ENCODE measurements at regions not wholly inside any gene's neighbourhood (a gene's known extent, or its start where the extent isn't known, plus 50 kb on each side); places are given as distances from the start of the nearest gene placed in this dataset.
"Not testable (repeated sequence)": the region's sequence is repeated elsewhere in the genome, so short reads cannot be mapped to it uniquely, and the experiment has no call there.

DNA sequence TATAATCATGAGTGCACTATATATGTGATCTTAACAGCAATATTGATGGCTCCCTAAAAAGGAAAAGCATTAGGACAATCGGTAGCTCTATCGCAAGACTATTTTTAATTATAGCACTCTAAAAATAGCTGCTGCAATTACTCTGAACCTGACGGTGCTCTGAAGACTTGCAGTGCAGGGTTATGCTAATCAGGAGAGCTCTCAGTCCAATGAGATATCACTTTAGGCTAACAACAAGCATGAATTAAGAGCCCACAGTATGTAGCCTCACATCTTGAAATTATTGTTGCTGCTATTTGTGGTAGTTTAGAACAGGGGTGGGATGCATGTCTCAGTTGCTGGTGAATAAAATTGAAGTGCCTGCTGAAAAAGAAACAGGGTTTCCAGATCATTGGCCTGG is 515.8 kb upstream of the AKR1E2 start:
- DNase-seq (ENCODE audit: low spot score): no peak

DNA sequence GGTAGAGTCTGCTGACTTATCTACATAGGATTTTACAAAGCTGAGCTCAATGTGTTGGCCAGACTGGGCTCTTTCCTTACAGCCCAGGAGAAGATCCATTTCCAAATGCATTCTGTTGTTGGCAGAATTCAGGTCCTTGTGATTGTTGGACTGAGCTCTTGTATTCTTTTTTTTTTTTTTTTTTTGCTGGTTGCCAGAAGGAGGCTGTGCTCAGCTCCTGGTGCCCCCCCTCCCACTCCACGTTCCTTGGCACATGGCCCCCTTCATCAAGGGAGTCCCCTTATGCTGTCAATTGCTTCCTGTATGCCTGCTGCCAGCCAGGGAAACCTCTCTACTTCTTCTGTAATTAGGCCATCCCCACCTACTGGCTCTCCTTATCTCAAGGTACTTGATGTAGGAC is 518.1 kb upstream of the AKR1E2 start:
- no peak for DNase-seq (ENCODE audit: low spot score)

DNA sequence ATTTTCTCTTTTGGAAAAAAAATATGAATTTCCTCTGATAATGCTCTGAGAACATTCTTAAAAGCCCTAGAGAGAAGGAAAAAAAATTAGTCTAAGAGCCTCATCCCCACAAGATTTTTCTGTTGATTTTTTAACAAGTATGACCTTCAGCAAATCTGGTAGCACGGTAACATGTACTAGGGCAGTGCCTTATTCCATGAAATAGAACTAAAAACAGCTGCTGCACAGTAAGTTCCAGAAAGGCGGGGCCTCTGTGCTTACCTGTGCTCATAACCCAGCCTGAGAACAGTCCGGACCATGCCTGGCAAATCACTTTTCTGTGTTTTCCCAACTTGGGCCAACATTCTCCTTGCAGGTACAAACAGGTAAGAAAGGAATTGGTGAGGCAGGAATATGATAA is 519.1 kb upstream of the AKR1E2 start:
- DNase-seq (ENCODE audit: low spot score): no peak

DNA sequence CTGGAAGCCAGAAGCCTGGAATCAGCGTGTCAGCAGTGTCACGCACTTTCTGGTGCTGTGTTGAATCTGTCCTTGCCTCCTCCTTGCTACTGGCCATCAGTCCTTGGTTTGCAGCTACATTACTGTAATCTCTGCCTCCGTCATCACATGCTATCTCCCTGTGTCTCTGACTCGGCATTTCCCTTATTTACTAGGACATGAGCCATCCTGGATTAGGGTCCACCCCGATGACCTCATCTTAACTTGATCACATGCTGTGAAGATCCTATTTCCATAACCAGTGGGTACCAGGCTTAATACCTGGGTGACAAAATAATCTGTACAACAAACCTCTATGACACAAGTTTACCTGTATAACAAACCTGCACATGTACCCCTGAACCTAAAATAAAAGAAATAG is 518.0 kb upstream of the KLF6 start:
- DNase-seq (ENCODE audit: low spot score): no peak

DNA sequence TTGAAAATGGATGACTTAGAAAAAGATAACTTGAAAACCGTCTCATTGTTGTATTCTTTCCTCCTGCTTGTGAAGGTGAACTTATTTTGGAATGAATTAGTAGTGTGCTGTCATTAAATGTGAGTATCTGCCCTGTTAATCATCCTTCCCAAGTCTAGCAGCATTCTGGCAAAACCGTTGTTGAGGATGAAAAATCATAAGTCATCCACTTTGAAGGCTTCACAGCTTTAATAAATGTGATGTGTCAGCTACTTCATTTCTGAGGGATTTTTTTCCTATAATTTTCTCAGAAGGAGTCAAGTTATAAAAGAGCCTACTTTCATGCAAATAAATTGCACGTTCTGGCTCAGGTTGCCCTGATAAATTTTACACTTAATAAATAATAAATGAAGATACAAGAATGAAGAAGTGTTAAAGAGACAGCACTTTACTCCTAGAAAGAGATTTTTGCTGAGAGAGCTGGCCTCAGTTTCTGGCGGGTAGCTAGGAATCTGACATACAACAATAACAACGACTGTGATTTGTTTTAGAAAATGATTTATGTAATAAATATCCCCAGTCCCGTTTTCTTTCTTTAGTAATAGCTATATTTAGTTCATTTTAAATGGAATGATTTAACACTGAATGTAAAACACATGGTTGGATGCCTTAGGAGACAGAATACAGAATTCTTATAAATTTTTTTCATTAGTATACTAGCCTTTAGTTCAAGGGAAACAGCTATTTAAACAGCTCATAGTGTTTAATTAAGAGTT is 516.5 kb upstream of the KLF6 start:
- no peak for DNase-seq (ENCODE audit: low spot score)

DNA sequence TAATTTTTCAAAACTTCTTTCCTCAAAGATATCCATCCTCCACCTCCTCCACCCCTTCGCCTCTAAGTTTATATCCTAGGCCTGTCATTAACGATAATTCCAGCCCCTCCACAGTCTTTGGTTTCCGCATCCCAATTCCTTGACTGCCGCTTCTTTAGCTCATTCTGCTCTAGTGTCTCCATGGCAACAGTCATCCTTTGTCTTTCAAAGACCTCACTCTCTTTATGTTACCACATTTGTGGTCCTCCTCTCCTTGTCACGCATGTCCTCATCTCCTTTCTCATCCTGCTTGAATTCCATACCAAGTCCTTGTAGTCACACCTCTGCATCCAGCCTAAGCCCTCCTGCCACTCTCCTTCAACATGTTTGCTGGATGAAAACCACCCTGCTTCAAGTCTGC is 511.2 kb upstream of the KLF6 start:
- DNase-seq (ENCODE audit: low spot score): no peak

DNA sequence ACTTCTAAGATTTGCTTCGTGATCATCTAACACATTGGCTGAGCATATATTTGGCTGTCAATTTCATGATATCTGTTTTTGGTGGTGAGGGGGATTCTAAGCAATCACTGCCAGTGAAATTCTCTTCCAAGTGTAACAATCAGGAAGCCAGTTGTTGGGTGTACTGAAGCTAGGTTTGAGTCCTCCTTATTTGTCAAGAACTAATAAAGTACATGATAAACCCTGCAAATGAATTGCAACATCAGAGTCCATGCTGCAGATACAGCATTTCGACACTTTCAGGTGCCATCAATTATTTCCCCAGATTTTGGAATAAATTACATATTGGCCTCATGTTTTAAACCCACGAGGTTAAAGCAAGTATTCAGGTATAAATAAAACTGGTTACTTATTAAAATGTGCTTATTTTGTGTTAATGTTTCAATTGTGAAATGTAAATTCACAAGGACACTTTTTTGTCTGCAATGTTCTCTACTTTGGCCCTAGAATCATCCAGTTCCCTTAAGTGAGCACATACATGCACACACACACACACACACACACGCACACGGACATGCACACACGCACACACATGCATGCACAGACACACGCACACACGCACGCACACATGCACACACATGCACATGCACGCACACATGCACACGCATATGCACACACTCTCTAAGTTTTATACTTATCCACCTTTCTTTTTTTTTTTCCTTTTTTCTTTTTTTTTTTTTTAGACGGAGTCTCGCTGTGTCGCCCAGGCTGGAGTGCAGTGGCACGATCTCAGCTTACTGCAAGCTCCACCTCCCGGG is 510.2 kb upstream of the KLF6 start:
- no peak for DNase-seq (ENCODE audit: low spot score)

DNA sequence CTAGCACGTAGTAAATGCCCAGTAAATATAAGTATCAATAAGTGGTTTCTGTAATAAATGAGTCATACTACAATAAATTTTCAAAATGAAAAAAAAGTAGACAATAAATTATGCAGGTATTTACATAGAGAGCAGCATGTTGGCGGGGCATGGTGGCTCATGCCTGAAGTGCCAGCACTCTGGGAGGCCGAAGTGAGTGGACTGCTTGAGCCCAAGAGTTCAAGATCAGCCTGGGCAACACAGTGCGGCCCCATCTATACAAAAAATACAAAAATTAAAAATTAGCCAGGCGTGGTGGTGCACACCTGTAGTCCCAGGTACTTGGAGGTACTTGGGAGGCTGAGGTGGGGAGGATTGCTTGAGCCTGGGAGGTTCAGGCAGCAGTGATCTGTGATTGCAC is 509.3 kb upstream of the KLF6 start:
- DNase-seq (ENCODE audit: low spot score): no peak

DNA sequence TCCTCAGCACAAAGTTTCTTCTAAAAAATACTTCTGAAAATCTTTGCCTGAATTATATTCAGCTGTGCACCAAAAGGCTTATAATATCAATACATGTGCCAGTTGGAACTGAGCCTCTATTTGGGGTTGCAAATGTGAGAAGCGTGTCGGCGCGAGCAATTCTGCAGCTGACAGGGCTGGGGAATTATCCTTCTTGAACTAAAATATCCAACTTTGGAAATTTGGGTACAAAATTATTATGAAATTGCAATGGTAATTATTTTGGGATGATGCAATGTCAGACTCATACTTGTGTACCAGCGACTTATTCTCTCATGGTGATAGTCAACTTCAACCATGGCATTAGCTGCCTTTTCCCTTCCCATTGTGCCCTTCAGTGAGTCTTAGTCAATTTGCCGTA is 507.0 kb upstream of the KLF6 start:
- no peak for DNase-seq (ENCODE audit: low spot score)

DNA sequence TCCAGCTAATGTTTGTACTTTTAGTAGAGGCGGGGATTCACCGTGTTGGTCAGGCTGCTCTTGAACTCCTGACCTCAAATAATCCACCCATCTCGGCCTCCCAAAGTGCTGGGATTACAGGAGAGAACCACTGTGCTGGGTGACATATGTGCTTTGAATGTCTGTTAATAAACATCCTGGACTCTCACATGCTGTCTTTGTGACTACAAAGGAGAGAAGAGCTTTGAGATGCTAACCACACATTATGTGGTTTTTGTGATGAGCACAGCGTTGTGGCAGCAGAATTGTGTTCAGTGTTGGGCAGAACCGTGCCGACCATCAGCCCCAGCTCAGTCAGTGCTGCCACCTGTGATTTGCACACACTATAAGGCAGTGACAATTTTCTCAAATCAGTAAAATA is 500.1 kb upstream of the KLF6 start:
- DNase-seq (ENCODE audit: low spot score): no peak

DNA sequence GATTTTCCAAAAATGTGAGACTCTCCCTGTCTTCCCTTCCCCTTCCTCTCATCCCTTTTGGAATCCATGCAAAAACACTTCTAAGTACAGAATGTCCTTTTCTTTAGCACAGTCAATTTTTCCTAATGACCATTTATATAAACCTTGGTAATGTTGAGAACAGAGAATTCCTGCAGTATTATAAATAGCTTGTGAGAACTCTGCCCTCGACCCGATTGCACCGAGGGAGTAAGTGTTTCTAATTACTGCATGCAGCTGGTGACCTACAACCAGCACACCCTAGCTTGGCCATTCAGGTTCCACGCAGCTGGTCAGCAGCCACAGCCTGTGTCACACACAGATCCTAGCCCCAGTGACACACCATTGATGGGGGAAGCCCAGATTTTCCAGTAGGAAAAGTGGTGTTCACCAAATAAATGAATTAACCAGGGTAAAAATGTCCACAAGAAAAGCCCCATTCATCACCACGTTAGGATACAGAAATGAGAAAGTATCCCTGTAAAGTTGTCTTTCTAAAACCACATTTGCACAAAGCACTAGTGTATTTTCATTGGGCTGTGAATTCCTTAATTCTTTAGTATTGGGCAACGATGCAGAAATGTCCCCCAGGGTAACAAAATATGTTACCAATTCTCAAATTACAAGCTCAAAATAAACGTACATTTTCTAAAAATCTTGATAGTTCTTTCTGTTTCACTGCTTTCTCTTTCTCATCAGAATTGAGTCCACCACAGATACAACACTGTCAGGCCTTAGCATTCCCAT is 499.0 kb upstream of the KLF6 start:
- DNase-seq (ENCODE audit: low spot score): no peak

DNA sequence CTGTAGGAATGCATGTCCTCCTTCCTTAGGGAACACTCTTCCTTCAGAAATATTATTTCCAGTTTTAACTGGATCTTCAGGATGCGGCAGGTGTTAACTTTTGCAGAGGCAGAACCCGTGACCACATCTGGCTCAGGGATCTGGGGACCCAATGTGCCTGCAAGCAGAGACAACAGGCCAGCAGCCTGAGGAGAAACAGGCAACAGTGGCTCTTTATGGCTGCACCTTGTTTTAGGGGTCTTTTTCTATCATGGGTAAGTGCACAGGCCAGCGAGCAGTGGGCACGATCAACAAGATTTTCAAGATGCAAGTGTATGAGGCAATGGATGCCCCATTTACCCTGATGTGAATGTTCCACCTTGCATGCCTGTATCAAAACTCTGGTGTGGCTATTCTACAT is 497.5 kb upstream of the KLF6 start:
- DNase-seq (ENCODE audit: low spot score): no peak

DNA sequence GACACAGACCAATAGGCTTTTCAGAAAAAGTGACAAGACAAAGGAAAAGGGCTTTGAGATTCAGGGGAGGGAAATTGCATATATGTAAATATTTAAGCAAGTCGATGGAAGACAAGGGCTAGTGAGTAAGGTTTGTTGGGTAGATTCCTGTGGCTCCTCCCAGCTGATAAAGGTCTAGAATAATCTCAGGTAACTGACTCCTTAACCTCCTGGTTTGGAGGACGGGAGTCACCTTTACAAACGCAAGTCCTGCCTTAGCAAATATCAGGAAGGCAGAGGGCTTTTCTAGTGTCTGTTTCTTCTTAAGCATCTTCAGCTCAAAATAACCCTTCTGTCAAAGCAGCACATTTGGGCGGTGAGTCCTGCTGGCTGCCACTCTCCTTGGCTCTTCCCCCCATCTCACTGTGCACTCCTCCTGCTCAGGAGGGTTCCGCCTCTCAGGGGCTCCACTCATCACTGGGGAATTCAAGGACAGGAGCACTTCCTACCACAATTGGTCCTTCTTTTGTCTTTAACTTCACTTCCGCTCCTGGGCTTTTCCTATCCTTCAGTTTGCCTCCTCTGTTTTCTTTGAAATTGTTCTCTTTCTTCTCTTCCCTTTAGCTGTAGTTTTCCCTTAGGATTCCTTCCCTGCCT is 496.3 kb upstream of the KLF6 start:
- DNase-seq (ENCODE audit: low spot score): no peak

DNA sequence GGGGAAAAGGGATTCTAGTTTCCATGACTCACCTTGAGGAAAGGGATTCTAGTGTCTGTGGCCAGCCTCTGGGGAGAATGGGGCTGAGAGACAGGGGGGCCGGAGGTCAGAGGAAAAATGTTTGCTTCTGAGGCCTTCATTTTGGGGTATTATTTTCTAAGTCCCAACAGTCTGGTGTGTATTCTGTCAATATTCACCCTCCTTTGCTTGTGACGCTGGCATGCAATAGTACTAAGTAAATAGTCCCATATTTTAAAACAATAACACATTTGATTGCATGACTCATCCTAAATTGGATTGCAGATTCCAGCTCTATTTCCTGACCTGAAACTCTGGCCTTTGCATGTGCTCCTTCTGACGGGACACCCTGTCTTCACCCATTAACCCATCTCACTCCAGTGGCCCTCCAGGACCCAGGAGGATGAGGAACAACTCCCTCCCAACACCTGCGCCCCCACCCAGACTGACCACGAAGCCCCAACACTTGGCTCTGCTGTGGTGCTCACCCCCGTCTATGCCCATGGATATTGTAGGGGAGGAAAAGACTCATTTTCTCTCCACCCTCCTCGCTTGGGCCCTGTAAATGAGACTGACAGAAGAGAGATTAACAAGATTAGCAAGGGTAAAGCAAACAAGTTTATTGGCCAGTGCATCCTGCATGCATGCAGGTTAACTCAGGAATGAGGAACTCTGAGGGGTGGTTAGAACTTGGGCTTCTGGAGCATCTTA is 495.6 kb upstream of the KLF6 start:
- DNase-seq (ENCODE audit: low spot score): peak; percentile 92

DNA sequence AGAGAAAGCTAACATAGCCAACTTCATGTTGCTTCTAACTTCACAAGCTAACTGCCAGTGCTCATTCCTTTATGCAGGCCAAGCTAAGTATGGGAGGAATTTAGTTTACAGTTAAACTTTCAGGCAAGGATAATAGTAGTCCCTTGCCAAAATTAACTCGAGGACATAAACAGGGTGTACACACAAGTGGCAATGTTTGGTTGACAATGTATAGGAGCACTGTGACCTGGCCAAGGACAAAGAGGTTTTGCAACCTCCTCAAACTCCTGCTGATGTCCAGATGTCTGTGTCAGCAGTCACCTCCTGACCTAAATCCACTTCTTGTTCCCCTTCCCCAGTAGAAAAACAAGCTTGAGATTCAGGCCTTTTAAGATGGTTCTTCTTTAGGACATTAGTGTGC is 494.6 kb upstream of the KLF6 start:
- DNase-seq (ENCODE audit: low spot score): peak; percentile 31

DNA sequence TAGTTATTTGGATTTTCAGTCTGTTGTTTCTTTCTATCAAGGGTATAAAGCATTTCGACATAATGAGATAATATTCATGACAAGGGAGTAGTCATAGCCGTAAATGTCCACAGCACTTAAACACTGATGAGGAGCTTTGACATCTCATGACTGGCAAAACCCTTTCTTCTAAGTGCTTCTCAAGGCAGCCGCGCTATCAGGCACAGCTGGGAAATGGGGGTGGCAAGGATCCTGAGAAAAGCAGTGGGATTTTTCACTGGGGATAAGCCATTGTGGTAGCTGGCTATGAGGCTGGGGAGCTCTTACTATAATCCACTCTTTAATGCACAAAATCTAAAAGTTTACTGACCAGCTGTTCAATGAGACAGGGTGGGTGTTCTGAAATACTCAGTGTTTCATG is 493.2 kb upstream of the KLF6 start:
- no peak for DNase-seq (ENCODE audit: low spot score)

DNA sequence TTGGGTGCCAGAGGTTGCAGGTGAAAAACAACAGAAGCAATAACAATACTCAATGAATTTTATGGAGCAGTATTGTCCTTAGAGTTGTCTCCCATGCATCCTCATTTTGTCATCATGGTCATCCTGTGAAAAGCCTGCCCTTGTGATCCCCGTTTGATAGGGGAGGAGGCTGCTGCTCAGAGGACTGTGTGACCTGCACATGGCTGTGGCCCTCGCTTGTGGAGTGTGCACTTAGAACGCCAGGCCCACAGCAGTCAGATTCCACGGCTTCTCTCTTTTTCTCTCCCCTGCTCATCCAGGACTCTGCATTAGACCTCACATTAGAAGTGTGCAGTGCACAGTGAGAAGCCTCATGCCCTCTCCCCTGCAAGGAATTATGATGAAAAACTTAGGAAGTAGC is 491.1 kb upstream of the KLF6 start:
- DNase-seq (ENCODE audit: low spot score): no peak

DNA sequence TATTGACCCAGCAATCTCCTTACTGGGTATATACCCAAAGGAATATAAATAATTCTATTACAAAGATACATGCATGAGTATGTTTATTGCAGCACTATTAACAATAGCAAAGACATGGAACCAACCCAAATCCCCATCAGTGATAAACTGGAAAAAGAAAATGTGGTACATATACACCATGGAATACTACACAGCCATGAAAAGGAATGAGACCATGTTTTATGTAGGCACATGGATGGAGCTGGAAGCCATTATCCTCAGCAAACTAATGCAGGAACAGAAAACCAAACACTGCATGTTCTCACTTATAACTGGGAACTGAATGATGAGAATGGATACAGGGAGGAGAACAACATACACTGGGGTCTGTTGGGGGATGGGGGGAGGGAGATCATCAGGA is 489.7 kb upstream of the KLF6 start:
- not testable (repeated sequence) for DNase-seq (ENCODE audit: low spot score)

DNA sequence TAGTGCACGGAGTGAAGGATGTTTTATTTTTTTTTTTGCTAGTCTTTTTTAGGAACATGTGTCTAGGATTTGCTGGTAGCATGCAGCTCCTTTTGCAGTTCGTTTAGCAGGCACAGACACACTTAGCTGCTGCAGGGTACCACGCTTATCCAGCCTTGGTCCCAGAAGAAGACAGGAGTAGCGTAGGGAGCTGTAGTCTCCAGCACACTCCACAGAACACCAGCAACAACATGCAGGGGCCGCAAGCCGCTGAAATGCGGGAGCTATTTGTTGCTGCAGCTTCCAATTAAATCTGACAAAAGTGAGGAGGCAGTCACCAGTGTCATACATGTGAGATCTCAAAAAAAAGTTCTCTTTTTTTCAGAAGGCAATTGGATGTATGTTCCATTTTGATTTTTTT is 486.2 kb upstream of the KLF6 start:
- DNase-seq (ENCODE audit: low spot score): no peak

DNA sequence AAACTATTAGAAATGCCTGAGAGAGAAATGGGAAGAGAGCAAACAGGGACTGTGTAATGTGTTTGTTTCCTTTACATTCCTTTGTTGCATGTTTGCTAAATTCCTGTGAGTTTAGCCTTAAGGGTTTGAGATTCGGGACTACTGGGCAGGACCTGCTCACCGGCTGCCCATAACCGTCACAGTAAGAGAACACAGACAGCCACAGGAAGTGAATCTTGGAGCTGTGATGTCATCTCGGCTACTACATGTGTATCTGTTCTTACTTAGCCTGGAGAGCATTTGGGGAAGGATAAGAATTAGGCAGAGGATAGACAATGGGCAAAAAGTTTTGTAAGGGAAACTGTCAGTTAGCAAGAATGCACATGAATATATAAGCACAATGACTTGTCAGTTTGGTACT is 485.1 kb upstream of the KLF6 start:
- DNase-seq (ENCODE audit: low spot score): no peak

DNA sequence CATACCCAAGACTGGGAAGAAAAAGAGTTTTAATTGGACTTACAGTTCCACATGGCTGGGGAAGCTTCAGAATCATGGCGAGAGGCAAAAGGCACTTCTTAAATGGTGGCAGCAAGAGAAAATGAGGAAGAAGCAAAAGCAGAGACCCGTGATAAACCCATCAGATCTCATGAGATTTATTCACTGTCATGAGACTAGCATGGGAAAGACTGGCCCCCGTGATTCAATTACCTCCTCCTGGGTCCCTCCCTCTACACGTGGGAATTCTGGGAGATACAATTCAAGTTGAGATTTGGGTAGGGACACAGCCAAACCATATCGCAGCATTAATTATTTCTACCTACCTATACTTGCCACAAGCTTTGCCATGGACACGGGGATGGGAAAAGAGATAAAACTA is 483.5 kb upstream of the KLF6 start:
- DNase-seq (ENCODE audit: low spot score): not testable (repeated sequence)
